RPMI7951 (cell line): ENCODE measurements at regions not wholly inside any gene's neighbourhood (a gene's known extent, or its start where the extent isn't known, plus 50 kb on each side); places are given as distances from the start of the nearest gene placed in this dataset.
"Not testable (repeated sequence)": the region's sequence is repeated elsewhere in the genome, so short reads cannot be mapped to it uniquely, and the experiment has no call there.

ENCODE experiments used
- DNase-seq: peaks from one replicate; pipeline ENCODE4 v3.0.0-alpha.2; 2012; ENCODE audit warnings: low read depth

DNA sequence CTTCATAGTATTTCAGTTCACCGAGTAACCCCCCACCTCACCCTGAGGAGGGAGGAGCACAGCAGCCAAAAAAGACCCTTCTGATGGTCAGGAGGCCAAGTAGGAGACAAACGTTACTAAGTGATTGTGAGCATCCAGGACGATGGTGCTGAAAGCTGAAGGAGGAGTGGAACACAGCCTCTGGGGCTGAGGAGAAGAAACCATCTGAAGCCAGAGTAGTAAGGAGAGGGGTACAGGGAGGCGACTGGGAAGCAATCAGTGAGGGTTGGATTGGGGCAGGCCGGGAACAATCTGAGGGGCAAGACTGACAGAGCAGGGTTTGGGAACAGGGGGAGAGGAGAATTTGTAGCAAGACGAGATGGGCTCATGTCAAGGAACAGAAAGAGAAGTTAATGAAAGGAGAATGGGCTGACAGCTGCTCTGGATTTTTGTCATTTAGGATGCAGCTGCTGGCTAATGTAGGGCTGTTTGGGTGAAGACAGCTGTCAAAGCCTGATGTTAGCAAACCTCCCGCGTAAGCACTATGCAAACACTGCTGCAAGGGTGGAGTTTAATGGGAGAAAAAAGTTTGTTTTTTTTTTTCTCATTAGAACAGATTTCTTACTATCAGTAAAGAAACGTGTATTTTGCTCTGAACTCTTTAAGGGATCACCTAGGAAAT lies 622.2 kb downstream of the EDEM1 start:
- no peak for DNase-seq

GRCh38 chr3:5811016-5811415 lies 623.5 kb downstream of the EDEM1 start:
- DNase-seq = no peak

DNA sequence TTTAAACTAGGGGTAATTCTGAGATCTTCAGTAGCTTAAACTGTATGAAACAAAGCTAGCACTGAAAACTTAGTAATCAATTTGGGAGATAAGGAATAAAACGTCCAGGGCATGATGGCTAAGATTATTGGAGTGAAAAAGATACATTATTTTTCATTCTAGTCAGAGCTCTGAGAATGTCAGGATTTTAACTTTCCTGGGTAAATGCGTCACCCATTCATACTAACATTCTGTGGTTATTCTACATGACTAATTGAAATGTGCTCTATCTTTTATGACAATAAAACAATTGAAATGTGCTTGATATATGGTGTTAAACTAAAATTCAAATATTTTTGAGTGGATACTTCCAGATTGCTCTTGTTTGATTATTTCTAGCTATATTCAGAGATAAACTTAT lies 626.0 kb downstream of the EDEM1 start:
- no peak for DNase-seq

GRCh38 chr3:5822843-5823242 lies 635.3 kb downstream of the EDEM1 start:
- no peak for DNase-seq

- no peak for DNase-seq
These were observed 639.0 kb downstream of the EDEM1 start for GRCh38 chr3:5826467-5826866.

GRCh38 chr3:5828251-5828650 lies 640.7 kb downstream of the EDEM1 start:
- no peak for DNase-seq

- DNase-seq = no peak
These were observed 652.5 kb downstream of the EDEM1 start for GRCh38 chr3:5840056-5840455.

GRCh38 chr3:5841599-5841998 lies 654.1 kb downstream of the EDEM1 start:
- no peak for DNase-seq

- no peak for DNase-seq
These were observed 658.8 kb downstream of the EDEM1 start for GRCh38 chr3:5846261-5846660.

DNA sequence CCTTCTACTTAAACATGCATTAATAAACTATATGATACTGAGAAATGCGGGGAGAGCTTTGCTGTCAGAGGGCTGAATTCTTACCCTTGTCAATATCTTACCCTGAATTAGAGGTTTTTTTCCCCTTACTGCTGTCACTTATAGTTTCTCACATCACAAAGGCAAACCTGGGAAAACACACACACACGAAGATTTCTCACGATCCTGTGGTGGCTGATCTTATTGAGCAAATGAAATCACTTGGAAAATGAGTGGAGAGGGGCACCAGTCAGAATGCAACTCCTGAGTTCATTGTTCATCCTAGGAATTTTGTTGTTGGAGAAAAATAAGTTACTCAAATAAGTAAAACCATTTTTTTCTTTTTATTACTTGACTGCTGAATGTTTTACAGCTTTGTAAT lies 673.6 kb downstream of the EDEM1 start:
- DNase-seq = no peak

GRCh38 chr3:5874931-5875341 lies 687.4 kb downstream of the EDEM1 start:
- no peak for DNase-seq

DNA sequence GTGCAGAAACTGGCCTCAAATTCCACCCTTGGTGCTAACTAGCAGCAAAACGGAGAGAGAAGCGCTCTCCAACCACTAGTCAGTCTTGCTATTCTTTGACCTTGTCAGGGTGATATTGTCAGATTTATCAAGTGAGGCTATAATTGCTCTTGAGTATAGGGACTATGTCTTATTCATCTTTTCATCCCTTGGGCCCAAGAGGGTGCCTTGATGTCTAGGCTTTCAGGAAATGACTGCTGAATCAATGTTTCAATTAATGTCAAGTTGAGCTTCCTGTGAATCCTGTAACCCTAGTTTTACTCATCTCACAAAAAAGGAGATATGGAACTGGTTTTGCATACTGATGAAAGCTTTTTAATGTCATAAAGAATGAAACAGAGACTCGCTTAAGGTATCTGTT lies 701.3 kb downstream of the EDEM1 start:
- no peak for DNase-seq

DNA sequence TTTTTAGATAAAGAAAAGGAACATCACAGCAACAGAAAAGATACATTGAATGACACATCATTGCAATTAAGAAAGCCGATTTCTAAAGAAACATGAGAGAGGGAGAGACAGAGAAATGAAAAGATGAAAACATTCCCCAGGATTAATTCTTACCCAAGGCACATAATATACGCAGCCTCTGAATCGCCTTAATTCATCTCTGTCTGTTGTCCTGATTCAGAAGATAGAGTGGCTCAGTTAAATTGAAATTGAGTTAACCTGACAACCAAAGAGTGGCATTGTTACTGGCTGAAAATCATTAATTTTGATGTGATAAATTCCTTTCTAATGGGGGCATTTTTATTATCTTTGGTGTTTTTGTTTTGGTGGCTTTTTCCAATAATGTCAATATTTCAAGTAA lies 701.9 kb downstream of the EDEM1 start:
- no peak for DNase-seq

DNA sequence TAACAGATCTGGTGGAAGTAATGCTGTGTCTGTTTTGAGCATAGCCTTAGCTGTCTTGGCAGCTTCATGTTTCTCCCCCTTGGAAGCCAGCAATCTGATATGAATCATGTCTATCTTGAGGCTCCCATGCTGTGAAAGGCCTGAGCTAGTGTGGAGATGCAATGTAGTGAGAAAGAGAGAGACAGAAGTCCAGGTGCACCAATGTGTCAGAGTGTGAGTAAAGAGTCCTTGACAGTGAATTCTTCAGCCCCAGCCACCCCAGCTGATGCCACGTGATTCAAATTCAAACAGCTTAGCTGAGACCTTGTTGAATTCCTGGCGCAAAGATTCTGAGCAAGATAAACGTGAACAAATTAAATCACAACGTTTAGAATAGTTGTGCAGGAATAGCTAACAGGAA lies 704.2 kb downstream of the EDEM1 start:
- DNase-seq = no peak

DNA sequence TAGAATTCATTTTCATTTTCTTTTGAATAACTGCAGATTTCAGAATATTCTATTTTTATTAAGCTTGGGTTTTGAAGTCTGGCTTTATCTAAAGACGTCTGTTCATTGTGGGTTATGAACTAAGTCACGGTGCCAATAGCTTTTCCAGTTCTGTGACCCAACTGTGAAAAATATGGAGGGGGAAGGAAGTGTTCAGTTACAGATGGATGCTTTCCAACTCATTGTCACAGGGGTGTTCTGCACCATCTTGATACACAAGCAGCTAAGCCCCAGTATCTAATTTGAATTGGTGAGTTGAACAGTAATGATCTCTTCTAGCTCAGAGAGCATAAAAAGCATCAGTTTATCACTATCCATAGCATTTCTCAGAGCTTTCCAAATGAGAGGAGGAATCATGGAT lies 710.6 kb downstream of the EDEM1 start:
- no peak for DNase-seq

DNA sequence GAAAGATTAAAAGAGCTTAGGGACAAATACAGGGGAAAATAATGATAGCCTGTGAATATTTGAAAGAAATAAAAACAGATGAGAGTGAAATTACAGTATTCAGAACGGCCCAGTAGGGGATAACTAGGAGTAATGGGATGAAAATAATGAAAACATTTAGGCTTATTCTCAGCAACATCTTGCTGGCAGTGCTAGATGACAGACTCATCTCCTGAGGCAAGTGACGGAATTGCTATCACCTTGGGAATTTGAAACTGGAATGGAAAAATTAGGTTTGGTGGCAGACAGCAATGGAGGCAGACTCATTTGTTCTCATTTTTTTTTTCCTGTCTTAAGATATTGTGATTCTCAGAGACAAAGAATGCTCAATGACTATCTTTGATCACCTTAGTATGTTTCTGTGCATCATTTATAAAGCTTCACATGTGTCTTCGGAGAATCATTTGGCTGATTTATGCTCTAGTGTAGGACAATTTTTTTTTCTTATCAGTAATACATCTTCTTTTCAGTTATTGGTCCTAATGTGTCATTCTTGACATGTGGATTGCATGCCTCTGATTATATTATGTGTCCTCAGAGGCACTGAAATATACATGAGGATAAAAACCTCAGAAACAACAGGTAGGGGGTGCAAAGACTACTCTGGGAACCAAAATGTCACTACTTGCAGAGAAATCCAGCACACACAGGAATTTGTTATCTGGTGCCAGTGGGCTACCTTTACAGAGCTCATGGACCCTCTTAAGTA lies 711.7 kb downstream of the EDEM1 start:
- no peak for DNase-seq

- no peak for DNase-seq
These were observed 730.4 kb downstream of the EDEM1 start for GRCh38 chr3:5917932-5918331.

- DNase-seq = no peak
These were observed 731.1 kb downstream of the EDEM1 start for GRCh38 chr3:5918626-5919025.

DNA sequence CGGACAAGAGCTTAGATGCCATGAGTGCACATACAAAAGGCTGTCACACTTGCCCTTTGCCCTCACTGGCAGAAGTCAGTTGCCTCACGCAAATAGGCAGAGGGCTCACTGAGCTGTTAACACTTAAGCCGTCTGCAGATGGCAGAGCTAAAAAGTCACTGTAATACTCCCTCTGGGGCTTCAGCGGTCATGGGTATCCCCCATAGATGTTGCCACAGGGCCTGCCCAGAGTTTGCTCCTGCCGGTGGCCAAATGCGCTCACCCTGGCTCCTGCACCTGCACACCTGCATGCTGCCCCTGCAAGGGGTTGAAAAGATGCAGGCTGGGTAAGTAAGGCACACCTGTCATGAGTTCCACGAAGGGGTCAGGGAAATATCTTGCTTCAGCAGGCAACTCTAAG lies 741.5 kb downstream of the EDEM1 start:
- no peak for DNase-seq

DNA sequence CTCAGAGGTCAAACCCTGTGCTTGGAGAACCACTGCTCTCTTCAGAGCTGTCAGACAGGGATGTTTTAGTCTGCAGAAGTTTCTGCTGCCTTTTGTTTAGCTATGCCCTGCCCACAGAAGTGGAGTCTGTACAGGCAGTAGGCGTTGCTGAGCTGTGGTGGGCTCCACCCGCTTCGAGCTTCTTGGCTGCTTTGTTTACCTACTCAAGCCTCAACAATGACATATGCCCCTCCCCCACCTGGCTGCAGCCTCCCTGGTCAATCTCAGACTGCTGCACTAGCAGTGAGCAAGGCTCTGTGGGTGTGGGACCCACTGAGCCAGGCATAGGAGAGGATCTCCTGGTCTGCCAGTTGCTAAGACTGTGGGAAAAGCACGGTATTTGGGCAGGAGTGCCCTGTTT lies 756.6 kb downstream of the EDEM1 start:
- DNase-seq = not testable (repeated sequence)

GRCh38 chr3:5948084-5948483 lies 760.6 kb downstream of the EDEM1 start:
- no peak for DNase-seq

DNA sequence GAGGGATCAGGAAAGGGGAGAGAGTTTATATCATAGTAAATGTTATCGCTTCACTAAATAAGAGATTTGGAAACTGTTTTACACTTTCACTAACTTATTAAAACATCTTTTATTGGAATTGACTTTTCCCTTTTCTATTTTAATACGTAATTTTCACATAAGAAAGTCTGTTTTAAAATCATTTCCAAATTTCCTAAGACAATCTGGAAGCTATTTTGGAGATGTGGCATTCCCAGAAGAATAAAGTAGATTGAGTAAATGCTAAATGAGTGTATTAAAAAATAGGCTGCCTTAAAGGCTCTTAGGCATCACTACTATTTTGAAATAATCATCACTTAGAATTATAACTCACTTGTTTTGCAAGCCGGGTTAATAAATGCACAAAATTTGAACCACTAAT lies 763.5 kb downstream of the EDEM1 start:
- DNase-seq = no peak

DNA sequence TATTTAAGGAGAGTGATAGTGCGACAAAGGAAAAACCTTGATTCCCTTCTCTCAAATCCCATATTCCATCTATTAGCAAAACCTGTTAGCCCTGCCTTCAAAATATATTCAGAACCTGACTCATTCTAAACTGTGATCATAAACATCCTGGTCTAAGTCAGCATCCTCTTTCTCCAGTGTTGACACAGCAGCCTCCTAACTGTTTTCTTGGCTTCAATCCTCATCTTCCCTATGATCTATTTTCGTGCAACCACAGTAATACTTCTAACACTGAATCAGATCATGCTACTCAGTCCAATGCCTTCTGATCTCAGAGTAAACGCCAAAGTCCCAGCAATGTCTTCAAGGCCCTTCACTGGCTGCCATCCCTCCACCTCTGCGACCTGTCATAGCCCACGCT lies 785.1 kb downstream of the EDEM1 start:
- no peak for DNase-seq
